IMR-90 (cell line): ENCODE measurements at regions not wholly inside any gene's neighbourhood (a gene's known extent, or its start where the extent isn't known, plus 50 kb on each side); places are given as distances from the start of the nearest gene placed in this dataset.

ENCODE experiments used
- ATAC-seq: fragments of 200-7000 bp; cut with Tn5 transposase; 2 replicates; pipeline ENCODE4 v1.9.1; 2020; ENCODE audit warnings: low read depth, mild to moderate bottlenecking, moderate library complexity
- BruUV-seq: library from RNA; stranded (reverse); fragments of 400-500 nt; replicated peaks from 2 replicates; lab custom pipeline; 2021; lab: Mats Ljungman, UMichigan
- CTCF ChIA-PET: fragments of 300-600 bp; formaldehyde crosslinking; extraction: SDS; loops from one replicate; lab custom pipeline; 2021; ENCODE audit warnings: antibody characterized with exemption; lab: Yijun Ruan, JAX
- POLR2A ChIA-PET: fragments of 300-600 bp; sonication (Branson Sonifier 250); formaldehyde crosslinking; loops from one replicate; lab custom pipeline; 2022; ENCODE audit warnings: antibody characterized with exemption; ENCODE audit not compliant: unreplicated experiment; lab: Charles Lee
- DNase-seq: peaks from one replicate; pipeline ENCODE4 v3.0.0; 2013
- H2AFZ ChIP-seq: replicated peaks from 2 replicates; pipeline ENCODE3; 2013; ENCODE audit warnings: low read length, mild to moderate bottlenecking; ENCODE audit not compliant: poor library complexity
- H2AK5ac ChIP-seq: 2 replicates; pipeline ENCODE4 v1.6.1; 2013; ENCODE audit warnings: low read depth, low read length, inconsistent platforms
- H2AK9ac ChIP-seq: replicated peaks from 2 replicates; pipeline ENCODE3; 2013; ENCODE audit warnings: mild to moderate bottlenecking, low read depth, low read length, moderate library complexity; ENCODE audit not compliant: poor library complexity
- H2BK120ac ChIP-seq: 2 replicates; pipeline ENCODE4 v1.6.1; 2013; ENCODE audit warnings: low read depth, low read length, inconsistent platforms
- H2BK15ac ChIP-seq: 3 replicates; pipeline ENCODE4 v1.6.1; 2013; ENCODE audit warnings: low read depth, low read length, inconsistent platforms
- H2BK20ac ChIP-seq: 2 replicates; pipeline ENCODE4 v1.6.1; 2013; ENCODE audit warnings: low read depth, mild to moderate bottlenecking, inconsistent platforms, low read length, moderate library complexity
- H2BK5ac ChIP-seq: 2 replicates; pipeline ENCODE4 v1.6.1; 2013; ENCODE audit warnings: mild to moderate bottlenecking, low read depth, low read length, inconsistent platforms; ENCODE audit not compliant: poor library complexity, severe bottlenecking
- H3K14ac ChIP-seq: replicated peaks from 2 replicates; pipeline ENCODE4 v1.6.1; 2013; ENCODE audit warnings: low read depth, low read length, inconsistent platforms
- H3K18ac ChIP-seq: 2 replicates; pipeline ENCODE4 v1.6.1; 2013; ENCODE audit warnings: low read depth, low read length, control low read depth
- H3K23ac ChIP-seq: 2 replicates; pipeline ENCODE4 v1.6.1; 2013; ENCODE audit warnings: low read depth, low read length, inconsistent platforms
- H3K27ac ChIP-seq: 2 replicates; pipeline ENCODE4 v1.5.1; 2013; ENCODE audit warnings: mild to moderate bottlenecking, control low read depth, low read length; ENCODE audit not compliant: insufficient read depth
- H3K27me3 ChIP-seq: 2 replicates; pipeline ENCODE4 v1.6.1; 2013; ENCODE audit warnings: low read length; ENCODE audit not compliant: control insufficient read depth, insufficient read depth
- H3K36me3 ChIP-seq: 2 replicates; pipeline ENCODE4 v1.6.1; 2013; ENCODE audit warnings: low read length, mixed read lengths; ENCODE audit not compliant: control insufficient read depth, insufficient read depth
- H3K4ac ChIP-seq: 2 replicates; pipeline ENCODE4 v1.6.1; 2013; ENCODE audit warnings: low read depth, low read length, inconsistent platforms
- H3K4me1 ChIP-seq: 2 replicates; pipeline ENCODE4 v1.6.1; 2013; ENCODE audit warnings: low read length, mixed read lengths; ENCODE audit not compliant: control insufficient read depth, insufficient read depth
- H3K4me2 ChIP-seq: 2 replicates; pipeline ENCODE4 v1.6.1; 2013; ENCODE audit warnings: low read depth, mild to moderate bottlenecking, control low read depth, low read length, moderate library complexity
- H3K4me3 ChIP-seq: 2 replicates; pipeline ENCODE4 v1.5.1; 2013; ENCODE audit warnings: low read depth, mild to moderate bottlenecking, control low read depth, low read length, moderate library complexity; ENCODE audit not compliant: insufficient read depth
- H3K56ac ChIP-seq: 2 replicates; pipeline ENCODE4 v1.6.1; 2013; ENCODE audit warnings: low read length, inconsistent platforms; ENCODE audit not compliant: insufficient read depth; ENCODE audit errors: extremely low read depth
- H3K79me1 ChIP-seq, 2 experiments: 2 replicates each; pipeline ENCODE4 v1.6.1; 2013; ENCODE audit warnings: low read length in 2 of 2, inconsistent platforms in 1 of 2, low read depth in 1 of 2
- H3K9ac ChIP-seq: 2 replicates; pipeline ENCODE4 v1.6.1; 2013; ENCODE audit warnings: low read depth, low read length, control low read depth
- H3K9me1 ChIP-seq: 2 replicates; pipeline ENCODE4 v1.6.1; 2013; ENCODE audit warnings: low read length, inconsistent platforms; ENCODE audit not compliant: insufficient read depth
- H3K9me3 ChIP-seq: 2 replicates; pipeline ENCODE4 v1.6.1; 2013; ENCODE audit warnings: low read length; ENCODE audit not compliant: control insufficient read depth, insufficient read depth
- H4K20me1 ChIP-seq: 2 replicates; pipeline ENCODE4 v1.6.1; 2013; ENCODE audit warnings: low read length, inconsistent platforms; ENCODE audit not compliant: insufficient read depth
- H4K5ac ChIP-seq: 2 replicates; pipeline ENCODE4 v1.6.1; 2013; ENCODE audit warnings: mild to moderate bottlenecking, low read depth, low read length, control low read depth
- H4K8ac ChIP-seq, 2 experiments: 2 replicates each; pipeline ENCODE4 v1.6.1; 2013; ENCODE audit warnings: low read depth in 2 of 2, low read length in 2 of 2, control low read depth in 1 of 2, inconsistent platforms in 1 of 2
- H4K91ac ChIP-seq: 2 replicates; pipeline ENCODE4 v1.6.1; 2013; ENCODE audit warnings: low read depth, low read length, inconsistent platforms; ENCODE audit not compliant: insufficient read depth
- MAZ ChIP-seq: IDR thresholded peaks from 2 replicates; pipeline ENCODE4 v1.6.1; 2012; ENCODE audit warnings: low read depth, mild to moderate bottlenecking, low read length, improper control_type of control experiment, moderate library complexity, borderline replicate concordance
- SMC3 ChIP-seq: fragments of 150-350 bp; IDR thresholded peaks from 2 replicates; pipeline ENCODE4 v1.6.1; 2016; ENCODE audit warnings: low read depth, mild to moderate bottlenecking, antibody characterized with exemption, low read length, moderate library complexity
- WGBS, 2 experiments: methylation state at CpG; one replicate each; pipeline versions ENCODE4 v1.1.5 to v1.1.7; 2013; ENCODE audit warnings: missing lambda C conversion rate in 2 of 2; ENCODE audit not compliant: insufficient read length in 1 of 2; ENCODE audit errors: extremely low coverage in 2 of 2; 5-methylcytosine and 5-hydroxymethylcytosine counted together
- dilution Hi-C: fragments of 300-500 bp; cut with HindIII; formaldehyde crosslinking; loops from one replicate; pipeline ENCODE4 v1.14.3; 2018; ENCODE audit warnings: low sequenced_read_pairs; ENCODE audit not compliant: unreplicated experiment
- in situ Hi-C: fragments of 300-500 bp; cut with MboI; formaldehyde crosslinking; loops from 3 replicates; pipeline ENCODE4 v1.14.3; 2019; ENCODE audit warnings: low sequenced_read_pairs, inconsistent platforms, mixed read lengths
- intact Hi-C: fragments of 100-400 bp; cut with micrococcal nuclease; formaldehyde crosslinking; loops from 2 replicates; pipeline ENCODE4 v1.10.0; 2022

DNA sequence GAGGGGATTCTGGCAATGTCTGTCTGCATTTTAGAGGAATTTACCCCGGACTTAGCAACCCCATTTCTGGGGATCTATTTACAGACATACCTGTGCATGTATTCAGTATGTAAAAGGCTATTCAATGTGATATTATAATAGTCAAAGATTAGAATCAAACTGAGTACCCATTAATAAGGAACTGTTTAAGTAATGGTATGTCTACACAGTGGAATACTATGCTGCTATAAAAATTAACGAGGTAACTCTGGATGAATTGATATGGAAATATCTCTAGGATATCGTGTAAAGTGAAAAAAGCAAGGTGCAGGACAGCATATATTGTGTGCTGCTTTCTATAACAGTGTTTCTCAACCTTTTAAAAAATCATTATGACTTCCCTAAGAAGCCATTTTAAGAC lies 186.9 kb downstream of the SEMA6A start:
- H2AK9ac ChIP-seq, result no peak overlapping the region
- no peak overlapping the region for H2BK120ac ChIP-seq
- H3K14ac ChIP-seq, result no peak overlapping the region
- intact Hi-C loops (no loop called here), in situ Hi-C loops (no loop called here), dilution Hi-C loops (no loop called here)
- WGBS, 2 experiments, result no CpG with 5 or more reads among the region's 3 CpGs
- H3K27me3 ChIP-seq, result no peaks in the 10 kb centered on the region
- no peak for TF ChIP-seq MAZ
- no peak for TF ChIP-seq SMC3
- no peak overlapping the region for H2AK5ac ChIP-seq
- H3K4ac ChIP-seq, result no peak overlapping the region
- H3K18ac ChIP-seq, result no peak overlapping the region
- BruUV-seq, result no TSS peak
- no peak overlapping the region for H3K56ac ChIP-seq
- H3K4me2 ChIP-seq, result no peak overlapping the region
- H4K20me1 ChIP-seq, result no peaks in the 10 kb centered on the region
- no peak overlapping the region for H4K5ac ChIP-seq
- no peak overlapping the region for H3K27ac ChIP-seq
- no peaks in the 10 kb centered on the region for H3K36me3 ChIP-seq
- H3K9me1 ChIP-seq, result no peaks in the 10 kb centered on the region
- H3K9ac ChIP-seq, result no peak overlapping the region
- no peak overlapping the region for H3K23ac ChIP-seq
- no peak overlapping the region for H4K8ac ChIP-seq
- no peak overlapping the region for H2BK5ac ChIP-seq
- H4K91ac ChIP-seq, result no peak overlapping the region
- no peak overlapping the region for H2BK20ac ChIP-seq
- ChIA-PET CTCF (no interaction called here), POLR2A (no interaction called here)
- no peak overlapping the region for H3K4me3 ChIP-seq
- no peak overlapping the region for H2BK15ac ChIP-seq
- DNase-seq (no peak), ATAC-seq (no peak)
- no peaks in the 10 kb centered on the region for H3K9me3 ChIP-seq
- H2AFZ ChIP-seq, result no peak overlapping the region
- H3K4me1 ChIP-seq, result no peaks in the 10 kb centered on the region
- H3K79me1 ChIP-seq, result no peaks in the 10 kb centered on the region
